Ovary (tissue), 7 donors: ENCODE measurements at regions not wholly inside any gene's neighbourhood (a gene's known extent, or its start where the extent isn't known, plus 50 kb on each side); places are given as distances from the start of the nearest gene placed in this dataset.

ENCODE experiments used
- DNase-seq, 5 donors: peaks; one replicate each; pipeline ENCODE4 v3.0.0-alpha.2; 2019 to 2020
- H3K27ac ChIP-seq, 2 donors: fragments of 200-600 bp; one replicate each; pipeline versions ENCODE4 v1.5.1 to v1.8.0; 2019 to 2022
- H3K27me3 ChIP-seq: fragments of 200-600 bp; one replicate; pipeline ENCODE4 v1.8.0; 2022
- H3K36me3 ChIP-seq: fragments of 200-600 bp; sonication (generic); one replicate; pipeline ENCODE4 v1.5.1; 2019
- H3K4me1 ChIP-seq: one replicate; pipeline ENCODE4 v1.8.1; 2013; ENCODE audit warnings: mild to moderate bottlenecking, moderate library complexity; ENCODE audit not compliant: insufficient read depth
- H3K4me3 ChIP-seq: fragments of 200-600 bp; sonication (generic); one replicate; pipeline ENCODE4 v1.5.1; 2017
- H3K9me3 ChIP-seq, 2 donors: fragments of 200-600 bp in 1 of 2; sonication (generic) in 1 of 2; one replicate each; pipeline versions ENCODE4 v1.5.1 to v1.8.1; 2013 to 2019; ENCODE audit warnings: mild to moderate bottlenecking in 1 of 2, moderate library complexity in 1 of 2
- EP300 ChIP-seq: sonication (generic); formaldehyde crosslinking; IDR thresholded peaks from one replicate; pipeline ENCODE4 v1.6.1; 2017; ENCODE audit warnings: antibody characterized with exemption
- POLR2A ChIP-seq: fragments of 450-650 bp; IDR thresholded peaks from one replicate; pipeline ENCODE4 v1.6.1; 2017; ENCODE audit warnings: antibody characterized with exemption, mild to moderate bottlenecking, moderate library complexity
- WGBS, 3 donors: extraction: QIAGEN DNeasy Blood & Tissue Kit in 1 of 3; methylation state at CpG; one replicate each; pipeline versions ENCODE4 v1.1.5 to v1.1.7; 2013 to 2017; 5-methylcytosine and 5-hydroxymethylcytosine counted together
- intact Hi-C, 4 donors: fragments of 100-400 bp; cut with DNase I; formaldehyde crosslinking; loops; one replicate each; pipeline versions ENCODE4 v1.11.0 to v1.15.1; 2022 to 2023
- TF ChIP-seq, protein P1 (sequence below), 3 donors: fragments of 450-650 bp in 2 of 3; fragments of 200-600 bp in 1 of 3; IDR thresholded peaks; one replicate each; pipeline versions ENCODE4 v1.5.1 to v1.8.0; 2016 to 2022; ENCODE audit warnings: antibody characterized with exemption in 3 of 3, mild to moderate bottlenecking in 1 of 3
- donor health status: DM: no; HTN: no; CAD: no; lungs with moderate emphysema.
- donor health status: DM: no; HTN: no; CAD: no.
- donor health status: Bipolar disorder and iron deficiency.
- donor health status: DM: no; HTN: no; CAD: no.
- donor health status: DM: yes; HTN: yes; CAD: no.

DNA sequence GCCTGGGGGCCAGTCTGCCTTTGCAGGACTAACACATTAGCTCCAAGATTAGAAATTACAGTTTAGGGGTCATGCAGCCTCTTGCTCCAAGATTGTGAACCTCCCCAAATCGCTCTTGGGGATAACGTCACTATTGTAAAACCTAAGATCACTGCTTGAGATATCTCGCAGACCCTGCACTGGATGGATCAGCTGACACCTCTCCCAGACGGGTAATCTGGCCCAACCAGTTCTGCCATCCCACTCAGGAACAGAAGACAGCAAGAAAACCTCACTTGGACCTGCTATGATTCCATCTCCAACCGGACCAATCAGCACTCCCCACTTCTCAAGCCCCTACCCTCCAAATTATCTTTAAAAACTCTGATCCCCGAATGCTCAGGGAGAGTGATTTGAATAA, 431.2 kb downstream of the GPM6A start:
- Histone ChIP-seq H3K4me1 (no peaks in the 10 kb centered on the region), H3K4me3 (no peak overlapping the region), H3K36me3 (no peaks in the 10 kb centered on the region), H3K27ac (no peak overlapping the region), H3K9me3 (no peaks in the 10 kb centered on the region), H3K27me3 (no peaks in the 10 kb centered on the region)
- DNase-seq: no peak
- 82 to 86% (median 83%) methylated on average over 6 of the region's 6 CpGs for WGBS, 3 donors
- TF ChIP-seq EP300: no peak
- TF ChIP-seq, protein P1, sequence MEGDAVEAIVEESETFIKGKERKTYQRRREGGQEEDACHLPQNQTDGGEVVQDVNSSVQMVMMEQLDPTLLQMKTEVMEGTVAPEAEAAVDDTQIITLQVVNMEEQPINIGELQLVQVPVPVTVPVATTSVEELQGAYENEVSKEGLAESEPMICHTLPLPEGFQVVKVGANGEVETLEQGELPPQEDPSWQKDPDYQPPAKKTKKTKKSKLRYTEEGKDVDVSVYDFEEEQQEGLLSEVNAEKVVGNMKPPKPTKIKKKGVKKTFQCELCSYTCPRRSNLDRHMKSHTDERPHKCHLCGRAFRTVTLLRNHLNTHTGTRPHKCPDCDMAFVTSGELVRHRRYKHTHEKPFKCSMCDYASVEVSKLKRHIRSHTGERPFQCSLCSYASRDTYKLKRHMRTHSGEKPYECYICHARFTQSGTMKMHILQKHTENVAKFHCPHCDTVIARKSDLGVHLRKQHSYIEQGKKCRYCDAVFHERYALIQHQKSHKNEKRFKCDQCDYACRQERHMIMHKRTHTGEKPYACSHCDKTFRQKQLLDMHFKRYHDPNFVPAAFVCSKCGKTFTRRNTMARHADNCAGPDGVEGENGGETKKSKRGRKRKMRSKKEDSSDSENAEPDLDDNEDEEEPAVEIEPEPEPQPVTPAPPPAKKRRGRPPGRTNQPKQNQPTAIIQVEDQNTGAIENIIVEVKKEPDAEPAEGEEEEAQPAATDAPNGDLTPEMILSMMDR (IDR thresholded peaks at IDR 0.05): no peak
- TF ChIP-seq POLR2A: no peak
- intact Hi-C loops: no loop called here

DNA sequence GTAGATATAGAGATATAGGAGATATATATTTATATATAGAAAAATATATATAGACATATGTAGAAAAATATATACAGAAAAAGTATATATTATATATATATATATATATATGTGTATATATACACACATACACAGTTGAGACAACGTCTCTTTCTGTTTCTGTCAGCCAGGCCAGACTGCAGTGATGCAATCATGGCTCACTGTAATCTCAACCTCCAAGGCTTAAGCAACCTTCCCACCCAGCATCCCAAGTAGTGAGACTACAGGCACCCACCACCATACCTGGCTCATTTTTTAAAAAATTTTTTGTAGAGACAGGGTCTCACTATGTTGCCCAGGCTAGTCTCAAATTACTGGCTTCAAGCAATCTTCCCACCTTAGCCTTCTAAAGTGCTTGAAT, 426.3 kb downstream of the GPM6A start:
- TF ChIP-seq, protein P1 (IDR thresholded peaks at IDR 0.05): no peak
- TF ChIP-seq POLR2A: no peak
- no peak for TF ChIP-seq EP300
- no peak overlapping the region for H3K27ac ChIP-seq
- H3K4me1 ChIP-seq: no peaks in the 10 kb centered on the region
- H3K36me3 ChIP-seq: no peaks in the 10 kb centered on the region
- H3K27me3 ChIP-seq: no peaks in the 10 kb centered on the region
- DNase-seq: no peak
- H3K4me3 ChIP-seq: no peak overlapping the region
- intact Hi-C loops: no loop called here
- 75 to 92% (median 79%) methylated on average over 1 of the region's 1 CpG for WGBS, 3 donors
- H3K9me3 ChIP-seq: no peaks in the 10 kb centered on the region

DNA sequence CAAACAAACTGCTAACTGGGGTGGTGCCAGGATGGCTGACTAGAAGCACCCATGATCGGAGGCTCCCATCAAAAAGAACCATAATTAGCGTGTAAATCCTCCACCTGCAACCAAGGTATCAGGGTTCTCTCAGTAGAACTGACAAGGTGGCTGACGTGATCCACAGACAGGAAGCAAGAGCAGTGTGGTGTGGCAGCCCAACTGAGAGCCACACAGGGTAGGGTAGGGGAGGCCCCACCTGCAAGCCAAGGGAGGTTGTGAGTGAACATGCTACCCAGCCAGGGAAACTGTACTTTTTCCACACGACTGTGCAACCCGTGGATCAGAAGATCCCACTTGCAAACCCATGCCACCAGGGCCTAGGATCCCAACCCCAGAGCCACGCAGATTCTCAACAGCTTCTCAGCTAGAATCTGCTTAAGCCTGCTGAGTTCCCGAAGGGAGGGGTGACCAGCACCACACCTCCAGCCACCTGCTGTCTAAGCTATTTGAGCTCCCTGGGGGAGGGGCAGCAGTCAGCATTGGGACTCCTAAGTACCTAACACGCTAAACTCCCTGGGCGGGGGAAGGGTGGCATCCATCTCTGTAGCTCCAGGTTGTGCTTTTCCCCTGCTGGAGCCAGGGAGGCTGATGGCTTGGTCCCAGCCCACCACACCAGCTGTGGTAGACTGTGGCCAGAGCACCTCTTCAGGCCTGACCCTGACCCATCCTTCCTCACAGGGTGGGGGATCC, 425.1 kb downstream of the GPM6A start:
- intact Hi-C loops: no loop called here
- TF ChIP-seq EP300: no peak

DNA sequence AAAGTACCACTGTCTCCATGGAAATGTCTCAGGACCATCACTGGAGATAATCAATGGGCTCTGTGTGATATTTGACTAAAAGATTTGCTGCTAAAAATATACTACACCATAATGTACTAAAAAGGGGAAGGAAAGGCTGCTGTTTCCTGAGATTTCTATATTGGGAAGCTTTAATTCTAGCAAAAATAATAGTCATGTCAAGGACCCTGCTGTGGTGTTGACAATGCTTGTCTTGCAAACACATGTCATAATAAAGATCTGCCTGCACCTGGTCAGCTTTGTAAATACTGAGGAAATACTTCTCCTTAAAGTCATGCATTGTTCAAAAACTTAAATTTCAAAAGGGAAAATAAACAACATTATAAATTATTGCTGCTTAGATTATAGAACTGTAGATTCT, 417.9 kb downstream of the GPM6A start:
- no peak for DNase-seq
- Histone ChIP-seq H3K36me3 (no peaks in the 10 kb centered on the region), H3K9me3 (no peaks in the 10 kb centered on the region), H3K4me1 (no peaks in the 10 kb centered on the region), H3K27ac (no peak overlapping the region), H3K4me3 (no peak overlapping the region), H3K27me3 (no peaks in the 10 kb centered on the region)
- intact Hi-C loops: no loop called here
- TF ChIP-seq EP300: no peak
- no peak for TF ChIP-seq POLR2A
- TF ChIP-seq, protein P1 (IDR thresholded peaks at IDR 0.05): no peak

More for the DNA sequence above, 425.1 kb downstream of the GPM6A start:
- Histone ChIP-seq H3K4me1 (no peaks in the 10 kb centered on the region), H3K4me3 (no peak overlapping the region), H3K9me3 (no peaks in the 10 kb centered on the region), H3K27ac (no peak overlapping the region), H3K27me3 (no peaks in the 10 kb centered on the region), H3K36me3 (no peaks in the 10 kb centered on the region)
- 86 to 94% (median 87%) methylated on average over 9 of the region's 9 CpGs for WGBS, 3 donors
- no peak for DNase-seq

DNA sequence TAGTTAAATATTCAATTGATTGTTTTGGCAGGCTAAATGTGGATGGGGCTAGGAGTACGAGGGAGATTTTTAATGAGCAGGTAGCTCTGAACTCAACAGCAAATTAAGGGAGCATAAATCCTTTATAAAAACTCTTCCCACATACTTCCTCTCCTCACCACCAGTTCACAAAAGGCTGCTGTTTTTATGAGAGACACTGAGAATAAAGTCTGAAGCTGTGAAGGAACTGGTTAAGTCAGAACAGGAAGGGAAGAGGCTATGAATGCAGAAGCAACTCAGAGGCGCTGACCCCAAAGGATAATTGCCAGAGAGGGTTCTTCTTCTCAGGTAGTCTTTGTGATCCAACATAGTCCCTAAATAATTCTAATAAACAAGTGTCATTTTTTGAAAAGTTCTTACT, 406.1 kb downstream of the GPM6A start:
- Histone ChIP-seq H3K4me1 (no peaks in the 10 kb centered on the region), H3K27me3 (no peaks in the 10 kb centered on the region), H3K9me3 (no peaks in the 10 kb centered on the region), H3K4me3 (no peak overlapping the region), H3K27ac (no peak overlapping the region), H3K36me3 (no peaks in the 10 kb centered on the region)
- TF ChIP-seq, protein P1 (IDR thresholded peaks at IDR 0.05): no peak
- TF ChIP-seq EP300 (no peak), POLR2A (no peak)
- no peak for DNase-seq
- WGBS, 3 donors: 31 to 39% (median 36%) methylated on average over 2 of the region's 2 CpGs
- intact Hi-C loops: no loop called here
